IPS DF 6.9 (cell line): ENCODE measurements at regions not wholly inside any gene's neighbourhood (a gene's known extent, or its start where the extent isn't known, plus 50 kb on each side); places are given as distances from the start of the nearest gene placed in this dataset.

Experiments used
- DNase-seq: peaks from one replicate; pipeline ENCODE4 v3.0.0-alpha.2; 2013; ENCODE audit warnings: low read depth, low spot score
- H3K27ac ChIP-seq: one replicate; pipeline ENCODE4 v1.5.1; 2013; ENCODE audit warnings: low read length, control low read depth
- H3K27me3 ChIP-seq: 2 replicates; pipeline ENCODE4 v1.6.1; 2013; ENCODE audit warnings: mild to moderate bottlenecking, low read length; ENCODE audit not compliant: control insufficient read depth, insufficient read depth
- H3K36me3 ChIP-seq: 2 replicates; pipeline ENCODE4 v1.6.1; 2013; ENCODE audit warnings: low read length; ENCODE audit not compliant: control insufficient read depth, insufficient read depth
- H3K4me1 ChIP-seq: 2 replicates; pipeline ENCODE4 v1.6.1; 2013; ENCODE audit warnings: low read length; ENCODE audit not compliant: control insufficient read depth, insufficient read depth
- H3K4me3 ChIP-seq: 2 replicates; pipeline ENCODE4 v1.5.1; 2013; ENCODE audit warnings: mild to moderate bottlenecking, low read length
- H3K9me3 ChIP-seq: 2 replicates; pipeline ENCODE4 v1.6.1; 2013; ENCODE audit warnings: low read length, inconsistent platforms; ENCODE audit not compliant: control insufficient read depth, insufficient read depth
- WGBS: extraction: QIAGEN DNeasy Blood & Tissue Kit; methylation state at CpG from one replicate; pipeline ENCODE4 v1.1.7; 2013; ENCODE audit warnings: mixed read lengths, missing lambda C conversion rate; ENCODE audit not compliant: insufficient read length, insufficient coverage; 5-methylcytosine and 5-hydroxymethylcytosine counted together

GRCh38 chr6:53974941-53975340 is 136.3 kb upstream of the MLIP start:
- Histone ChIP-seq H3K4me1 (no peaks in the 10 kb centered on the region; the same call in 1 of the 2 replicates), H3K27ac (no peak overlapping the region), H3K4me3 (no peak overlapping the region), H3K9me3 (no peaks in the 10 kb centered on the region), H3K36me3 (no peaks in the 10 kb centered on the region), H3K27me3 (no peaks in the 10 kb centered on the region)
- no peak for DNase-seq

GRCh38 chr6:53975941-53976615 is 135.2 kb upstream of the MLIP start:
- no peak overlapping the region for H3K27ac ChIP-seq
- no peak overlapping the region for H3K4me3 ChIP-seq
- H3K9me3 ChIP-seq: no peaks in the 10 kb centered on the region
- H3K4me1 ChIP-seq: no peaks in the 10 kb centered on the region; the same call in 1 of the 2 replicates
- no CpG with 5 or more reads among the region's 3 CpGs for WGBS
- DNase-seq: no peak
- no peaks in the 10 kb centered on the region for H3K36me3 ChIP-seq
- H3K27me3 ChIP-seq: no peaks in the 10 kb centered on the region

GRCh38 chr6:53977551-53977950 is 133.7 kb upstream of the MLIP start:
- H3K27me3 ChIP-seq: no peaks in the 10 kb centered on the region
- no CpG with 5 or more reads among the region's 1 CpG for WGBS
- no peak overlapping the region for H3K4me3 ChIP-seq
- no peaks in the 10 kb centered on the region for H3K36me3 ChIP-seq
- H3K27ac ChIP-seq: no peak overlapping the region
- DNase-seq: no peak
- H3K4me1 ChIP-seq: no peaks in the 10 kb centered on the region
- H3K9me3 ChIP-seq: no peaks in the 10 kb centered on the region

GRCh38 chr6:53979468-53980067 is 131.7 kb upstream of the MLIP start:
- H3K4me3 ChIP-seq: no peak overlapping the region
- no peaks in the 10 kb centered on the region for H3K4me1 ChIP-seq
- no peaks in the 10 kb centered on the region for H3K36me3 ChIP-seq
- no peak for DNase-seq
- no peak overlapping the region for H3K27ac ChIP-seq
- no peaks in the 10 kb centered on the region for H3K27me3 ChIP-seq
- H3K9me3 ChIP-seq: no peaks in the 10 kb centered on the region

GRCh38 chr6:53982366-53983050 is 128.7 kb upstream of the MLIP start:
- no peak overlapping the region for H3K27ac ChIP-seq
- WGBS: no CpG with 5 or more reads among the region's 4 CpGs
- H3K4me3 ChIP-seq: no peak overlapping the region
- H3K27me3 ChIP-seq: no peaks in the 10 kb centered on the region
- H3K9me3 ChIP-seq: no peaks in the 10 kb centered on the region
- DNase-seq: no peak
- H3K4me1 ChIP-seq: 0 out of 2 replicates have a peak, but pooled peaks cover 2% of the 10 kb centered on the region
- no peaks in the 10 kb centered on the region for H3K36me3 ChIP-seq

- Histone ChIP-seq H3K36me3 (no peaks in the 10 kb centered on the region), H3K9me3 (no peaks in the 10 kb centered on the region), H3K27me3 (no peaks in the 10 kb centered on the region), H3K4me3 (no peak overlapping the region), H3K4me1 (0 out of 2 replicates have a peak, but pooled peaks cover 2% of the 10 kb centered on the region), H3K27ac (no peak overlapping the region)
- no peak for DNase-seq
- WGBS: no CpG with 5 or more reads among the region's 1 CpG
Observed at GRCh38 chr6:53983301-53983700, 127.9 kb upstream of the MLIP start.

GRCh38 chr6:53984163-53984562 is 127.1 kb upstream of the MLIP start:
- H3K36me3 ChIP-seq: no peaks in the 10 kb centered on the region
- H3K4me3 ChIP-seq: no peak overlapping the region
- no peaks in the 10 kb centered on the region for H3K9me3 ChIP-seq
- no peak overlapping the region for H3K27ac ChIP-seq
- H3K4me1 ChIP-seq: 0 out of 2 replicates have a peak, but pooled peaks cover 2% of the 10 kb centered on the region
- no peaks in the 10 kb centered on the region for H3K27me3 ChIP-seq
- no peak for DNase-seq
- no CpG with 5 or more reads among the region's 2 CpGs for WGBS

- no peak for DNase-seq
- no peaks in the 10 kb centered on the region for H3K36me3 ChIP-seq
- H3K27me3 ChIP-seq: no peaks in the 10 kb centered on the region
- 0 out of 2 replicates have a peak, but pooled peaks cover 2% of the 10 kb centered on the region for H3K4me1 ChIP-seq
- WGBS: no CpG with 5 or more reads among the region's 3 CpGs
- H3K27ac ChIP-seq: no peak overlapping the region
- H3K9me3 ChIP-seq: no peaks in the 10 kb centered on the region
- H3K4me3 ChIP-seq: no peak overlapping the region
Observed at GRCh38 chr6:53984581-53984980, 126.7 kb upstream of the MLIP start.

- no CpG with 5 or more reads among the region's 1 CpG for WGBS
- DNase-seq: no peak
- no peaks in the 10 kb centered on the region for H3K36me3 ChIP-seq
- no peak overlapping the region for H3K4me3 ChIP-seq
- H3K27ac ChIP-seq: no peak overlapping the region
- H3K27me3 ChIP-seq: no peaks in the 10 kb centered on the region
- no peaks in the 10 kb centered on the region for H3K9me3 ChIP-seq
- 0 out of 2 replicates have a peak, but pooled peaks cover 2% of the 10 kb centered on the region for H3K4me1 ChIP-seq
Observed at GRCh38 chr6:53985366-53985765, 125.9 kb upstream of the MLIP start.

GRCh38 chr6:53986165-53986720 is 125.0 kb upstream of the MLIP start:
- Histone ChIP-seq H3K4me1 (0 out of 2 replicates have a peak, but pooled peaks cover 2% of the 10 kb centered on the region), H3K4me3 (no peak overlapping the region), H3K27ac (no peak overlapping the region), H3K36me3 (no peaks in the 10 kb centered on the region), H3K27me3 (no peaks in the 10 kb centered on the region), H3K9me3 (no peaks in the 10 kb centered on the region)
- peak; percentile 13 for DNase-seq
- no CpG with 5 or more reads among the region's 3 CpGs for WGBS
